HCT116 (cell line): ENCODE measurements at regions not wholly inside any gene's neighbourhood (a gene's known extent, or its start where the extent isn't known, plus 50 kb on each side); places are given as distances from the start of the nearest gene placed in this dataset.

ENCODE experiments used
- ATAC-seq: fragments of 200-7000 bp; cut with Tn5 transposase; 2 replicates; pipeline ENCODE4 v1.9.1; 2020; ENCODE audit warnings: mild to moderate bottlenecking, moderate library complexity
- BruUV-seq: library from RNA; stranded (reverse); fragments of 400-500 nt; replicated peaks from 2 replicates; lab custom pipeline; 2021; lab: Mats Ljungman, UMichigan
- CTCF ChIA-PET: fragments of 300-600 bp; sonication (Branson Sonifier 250); formaldehyde crosslinking; loops from one replicate; lab custom pipeline; 2021; ENCODE audit warnings: antibody characterized with exemption; lab: Charles Lee
- POLR2A ChIA-PET: fragments of 300-600, 350-600 bp; sonication (Branson Sonifier 250); formaldehyde crosslinking; loops from one replicate; lab custom pipeline; 2021; ENCODE audit warnings: antibody characterized with exemption; lab: Charles Lee
- RAD21 ChIA-PET, 2 experiments: fragments of 300-600 bp; sonication (Branson Sonifier 250); formaldehyde crosslinking; loops; one replicate each; lab custom pipeline; 2023; ENCODE audit warnings: low total read pairs in 2 of 2; ENCODE audit not compliant: uncharacterized antibody in 2 of 2, unreplicated experiment in 2 of 2, low non-redundant PET in 1 of 2; lab: Charles Lee
- DNase-seq: peaks from one replicate; pipeline ENCODE4 v3.0.0-alpha.2; 2010; ENCODE audit warnings: low read depth, low spot score
- H2AFZ ChIP-seq: fragments of 200-600 bp; shearing (Covaris generic), sonication (generic); 2 replicates; pipeline ENCODE4 v1.6.1; 2017; ENCODE audit warnings: low read depth, mixed run types, mixed read lengths, antibody characterized with exemption, low read length; ENCODE audit not compliant: poor library complexity, severe bottlenecking
- H3K27ac ChIP-seq: 2 replicates; pipeline ENCODE4 v1.5.1; 2012; ENCODE audit warnings: low read depth, low read length
- H3K27me3 ChIP-seq: fragments of 200-600 bp; sonication (generic); 2 replicates; pipeline ENCODE4 v1.6.1; 2016; ENCODE audit warnings: mixed run types, low read length, mixed read lengths; ENCODE audit not compliant: insufficient read depth
- H3K36me3 ChIP-seq, 2 experiments: fragments of 200-500 bp in 1 of 2; fragments of 200-600 bp in 1 of 2; sonication (Bioruptor generic) in 1 of 2; sonication (generic) in 1 of 2; 2 replicates each; pipeline versions ENCODE4 v1.5.1 to v1.6.1; 2014 to 2016; ENCODE audit warnings: low read length in 2 of 2, inconsistent platforms in 1 of 2, mixed read lengths in 1 of 2, mixed run types in 1 of 2; ENCODE audit not compliant: insufficient read depth in 2 of 2, control insufficient read depth in 1 of 2
- H3K4me1 ChIP-seq, 2 experiments: fragments of 200-600 bp in 1 of 2; sonication (generic) in 1 of 2; 2 replicates each; pipeline versions ENCODE4 v1.5.1 to v1.6.1; 2012 to 2017; ENCODE audit warnings: low read length in 2 of 2, inconsistent platforms in 1 of 2, mild to moderate bottlenecking in 1 of 2, mixed read lengths in 1 of 2, mixed run types in 1 of 2, moderate library complexity in 1 of 2; ENCODE audit not compliant: insufficient read depth in 2 of 2, control insufficient read depth in 1 of 2
- H3K4me2 ChIP-seq: fragments of 200-600 bp; sonication (generic); 2 replicates; pipeline ENCODE4 v1.6.1; 2017; ENCODE audit warnings: mixed run types, low read length, mixed read lengths
- H3K4me3 ChIP-seq, 2 experiments: fragments of 200-600 bp in 1 of 2; sonication (generic) in 1 of 2; replicated peaks in 1 of 2; 2 replicates each; pipeline ENCODE4 v1.5.1; 2011 to 2016; ENCODE audit warnings: low read length in 2 of 2, control low read depth in 1 of 2, low read depth in 1 of 2, mild to moderate bottlenecking in 1 of 2, mixed read lengths in 1 of 2, mixed run types in 1 of 2
- H3K79me2 ChIP-seq: fragments of 200-600 bp; sonication (generic); 2 replicates; pipeline ENCODE4 v1.6.1; 2017; ENCODE audit warnings: mild to moderate bottlenecking, mixed run types, low read length, moderate library complexity, mixed read lengths; ENCODE audit not compliant: insufficient read depth
- H3K9ac ChIP-seq: fragments of 200-600 bp; sonication (generic); 2 replicates; pipeline ENCODE4 v1.6.1; 2016; ENCODE audit warnings: low read length, mixed read lengths
- H3K9me2 ChIP-seq: fragments of 200-600 bp; sonication (generic), shearing (Covaris generic); 2 replicates; pipeline ENCODE4 v1.6.1; 2017; ENCODE audit warnings: mixed run types, mild to moderate bottlenecking, moderate library complexity; ENCODE audit not compliant: insufficient read depth
- H3K9me3 ChIP-seq, 2 experiments: fragments of 200-500 bp in 1 of 2; fragments of 200-600 bp in 1 of 2; sonication (Bioruptor generic) in 1 of 2; sonication (generic) in 1 of 2; 2 replicates each; pipeline ENCODE4 v1.6.1; 2014 to 2017; ENCODE audit warnings: low read length in 2 of 2, mixed read lengths in 2 of 2, inconsistent platforms in 1 of 2, low read depth in 1 of 2, mild to moderate bottlenecking in 1 of 2, mixed run types in 1 of 2, moderate library complexity in 1 of 2; ENCODE audit not compliant: control insufficient read depth in 1 of 2, insufficient read depth in 1 of 2
- H4K20me1 ChIP-seq: fragments of 200-600 bp; sonication (generic), shearing (Covaris generic); 2 replicates; pipeline ENCODE4 v1.6.1; 2017; ENCODE audit warnings: mixed run types, mild to moderate bottlenecking, moderate library complexity; ENCODE audit not compliant: insufficient read depth
- ATF3 ChIP-seq: IDR thresholded peaks from 2 replicates; pipeline ENCODE4 v1.6.1; 2012
- CBX3 ChIP-seq: IDR thresholded peaks from 2 replicates; pipeline ENCODE4 v1.6.1; 2012; ENCODE audit warnings: low read depth
- CEBPB ChIP-seq: IDR thresholded peaks from 2 replicates; pipeline ENCODE4 v1.6.1; 2012; ENCODE audit warnings: low read depth
- EGR1 ChIP-seq: IDR thresholded peaks from 2 replicates; pipeline ENCODE4 v1.6.1; 2012; ENCODE audit warnings: low read depth
- ELF1 ChIP-seq: IDR thresholded peaks from 2 replicates; pipeline ENCODE4 v1.6.1; 2012; ENCODE audit warnings: low read depth, borderline replicate concordance
- FOSL1 ChIP-seq: IDR thresholded peaks from 2 replicates; pipeline ENCODE4 v1.6.1; 2012; ENCODE audit warnings: low read depth
- REST ChIP-seq: IDR thresholded peaks from 2 replicates; pipeline ENCODE4 v1.6.1; 2012; ENCODE audit warnings: low read depth
- SRF ChIP-seq: IDR thresholded peaks from 2 replicates; pipeline ENCODE4 v1.6.1; 2012; ENCODE audit warnings: low read depth
- TCF7L2 ChIP-seq: IDR thresholded peaks from 2 replicates; pipeline ENCODE4 v1.7.0; 2011; ENCODE audit warnings: borderline replicate concordance, inconsistent platforms; ENCODE audit not compliant: insufficient read depth, insufficient read length; ENCODE audit errors: extremely low read depth
- YY1 ChIP-seq: IDR thresholded peaks from 2 replicates; pipeline ENCODE4 v1.6.1; 2011; ENCODE audit warnings: low read length, low read depth, moderate library complexity, mild to moderate bottlenecking; ENCODE audit not compliant: insufficient replicate concordance; ENCODE audit errors: extremely low read depth
- ZNF274 ChIP-seq: fragments of 200-500 bp; sonication (Bioruptor generic); IDR thresholded peaks from 2 replicates; pipeline ENCODE4 v1.6.1; 2014; ENCODE audit warnings: mild to moderate bottlenecking, low read depth, low read length, inconsistent platforms
- intact Hi-C: fragments of 100-400 bp; cut with micrococcal nuclease; formaldehyde crosslinking; loops from 2 replicates; pipeline ENCODE4 v1.10.0; 2022

- no TSS peak for BruUV-seq
- no peaks in the 10 kb centered on the region for H3K79me2 ChIP-seq
- H3K4me2 ChIP-seq, result no peak overlapping the region
- H3K27ac ChIP-seq, result no peak overlapping the region
- no peaks in the 10 kb centered on the region for H3K4me1 ChIP-seq
- H2AFZ ChIP-seq, result no peak overlapping the region
- intact Hi-C loops, result no loop called here
- no peak for TF ChIP-seq SRF
- TF ChIP-seq TCF7L2, result no peak
- no peaks in the 10 kb centered on the region for H3K9me3 ChIP-seq
- H3K9ac ChIP-seq, result no peak overlapping the region
- ATAC-seq (no peak), DNase-seq (no peak)
- no peak overlapping the region for H3K4me3 ChIP-seq
- ChIA-PET POLR2A (no interaction called here), RAD21 (no interaction called here), CTCF (no interaction called here)
- H3K27me3 ChIP-seq, result peaks cover 28% of the 10 kb centered on the region
- H4K20me1 ChIP-seq, result no peaks in the 10 kb centered on the region
- no peaks in the 10 kb centered on the region for H3K36me3 ChIP-seq
- H3K9me2 ChIP-seq, result no peaks in the 10 kb centered on the region
These were observed 199.5 kb upstream of the MEIS1 start for GRCh38 chr2:66235428-66235827.

GRCh38 chr2:66233981-66234380 lies 200.9 kb upstream of the MEIS1 start:
- DNase-seq (no peak), ATAC-seq (no peak)
- no peak overlapping the region for H3K27ac ChIP-seq
- TF ChIP-seq ATF3 (no peak), ZNF274 (no peak), YY1 (no peak), CEBPB (no peak), FOSL1 (no peak), EGR1 (no peak), REST (no peak), CBX3 (no peak), TCF7L2 (no peak), SRF (no peak), ELF1 (no peak)
- intact Hi-C loops, result no loop called here
- no peaks in the 10 kb centered on the region for H3K79me2 ChIP-seq
- peaks cover 15% of the 10 kb centered on the region; the same call in 1 of the 2 replicates for H3K27me3 ChIP-seq
- no TSS peak for BruUV-seq
- no peaks in the 10 kb centered on the region for H3K36me3 ChIP-seq
- H3K4me2 ChIP-seq, result no peak overlapping the region
- no peak overlapping the region for H3K9ac ChIP-seq
- H3K9me3 ChIP-seq, result no peaks in the 10 kb centered on the region
- no peak overlapping the region for H2AFZ ChIP-seq
- no peaks in the 10 kb centered on the region for H3K4me1 ChIP-seq
- CTCF ChIA-PET, result no interaction called here
- RAD21 ChIA-PET, result no interaction called here
- H3K4me3 ChIP-seq, result no peak overlapping the region
- H3K9me2 ChIP-seq, result no peaks in the 10 kb centered on the region
- H4K20me1 ChIP-seq, result no peaks in the 10 kb centered on the region
- POLR2A ChIA-PET, result no interaction called here
